CD4-positive, alpha-beta memory T cell (primary cell): ENCODE measurements at regions not wholly inside any gene's neighbourhood (a gene's known extent, or its start where the extent isn't known, plus 50 kb on each side); places are given as distances from the start of the nearest gene placed in this dataset.

ENCODE experiments used
- CTCF ChIA-PET: fragments of 350-600 bp; sonication (Branson Sonifier 250); formaldehyde crosslinking; loops from one replicate; lab custom pipeline; 2021; ENCODE audit warnings: inconsistent platforms; ENCODE audit not compliant: partially characterized antibody; lab: Charles Lee
- POLR2A ChIA-PET: fragments of 350-600 bp; sonication (Branson Sonifier 250); formaldehyde crosslinking; loops from one replicate; lab custom pipeline; 2021; ENCODE audit not compliant: partially characterized antibody; lab: Charles Lee
- DNase-seq, 5 donors: peaks; one replicate each; pipeline versions ENCODE4 v3.0.0 to v3.0.0-alpha.2; 2020 to 2022; ENCODE audit warnings: mixed read lengths in 1 of 5
- H3K27ac ChIP-seq: one replicate; pipeline ENCODE4 v1.7.0; 2013; ENCODE audit warnings: low read depth, low read length
- H3K27me3 ChIP-seq: 2 replicates; pipeline ENCODE4 v1.7.0; 2013; ENCODE audit warnings: mild to moderate bottlenecking, low read length, moderate library complexity; ENCODE audit not compliant: insufficient read depth
- H3K36me3 ChIP-seq: 2 replicates; pipeline ENCODE4 v1.7.0; 2013; ENCODE audit warnings: mild to moderate bottlenecking, low read length, moderate library complexity; ENCODE audit not compliant: insufficient read depth
- H3K4me1 ChIP-seq: 2 replicates; pipeline ENCODE4 v1.7.0; 2013; ENCODE audit warnings: mild to moderate bottlenecking, low read length, moderate library complexity; ENCODE audit not compliant: insufficient read depth
- H3K4me3 ChIP-seq, 2 donors: one replicate each; pipeline ENCODE4 v1.7.0; 2013; ENCODE audit warnings: low read length in 2 of 2, mild to moderate bottlenecking in 1 of 2
- H3K9me3 ChIP-seq, 2 donors: one replicate each; pipeline ENCODE4 v1.7.0; 2013; ENCODE audit warnings: low read length in 2 of 2, control low read depth in 1 of 2; ENCODE audit not compliant: control insufficient read depth in 1 of 2
- H3K27ac Mint-ChIP-seq, 7 donors: one replicate each; pipeline ENCODE4 v1.8.0; 2020 to 2021; ENCODE audit warnings: mixed read lengths in 7 of 7, mild to moderate bottlenecking in 6 of 7, inconsistent platforms in 3 of 7, moderate library complexity in 3 of 7
- H3K27me3 Mint-ChIP-seq, 2 donors: one replicate each; pipeline ENCODE4 v1.8.0; 2020 to 2021; ENCODE audit warnings: mixed read lengths in 2 of 2
- H3K36me3 Mint-ChIP-seq, 2 donors: one replicate each; pipeline ENCODE4 v1.8.0; 2020 to 2021; ENCODE audit warnings: mixed read lengths in 2 of 2, inconsistent platforms in 1 of 2, mild to moderate bottlenecking in 1 of 2
- H3K4me1 Mint-ChIP-seq, 4 donors: one replicate each; pipeline ENCODE4 v1.8.0; 2020 to 2021; ENCODE audit warnings: mixed read lengths in 4 of 4, mild to moderate bottlenecking in 1 of 4
- H3K4me3 Mint-ChIP-seq, 8 donors: one replicate each; pipeline ENCODE4 v1.8.0; 2020 to 2021; ENCODE audit warnings: mixed read lengths in 8 of 8, mild to moderate bottlenecking in 7 of 8, moderate library complexity in 6 of 8, inconsistent platforms in 3 of 8
- H3K9me3 Mint-ChIP-seq, 8 donors: one replicate each; pipeline ENCODE4 v1.8.0; 2020 to 2021; ENCODE audit warnings: mixed read lengths in 8 of 8, mild to moderate bottlenecking in 5 of 8, inconsistent platforms in 3 of 8, moderate library complexity in 1 of 8
- intact Hi-C: fragments of 100-400 bp; cut with micrococcal nuclease; formaldehyde crosslinking; loops from one replicate; pipeline ENCODE4 v1.15.1; 2023

GRCh38 chr3:90121326-90121725, 1013.9 kb downstream of the EPHA3 start:
- intact Hi-C loops = no loop called here
- no peak overlapping the region for H3K27ac Mint-ChIP-seq
- Histone ChIP-seq H3K4me3 (no peak overlapping the region), H3K27ac (no peak overlapping the region), H3K36me3 (no peaks in the 10 kb centered on the region), H3K9me3 (no peaks in the 10 kb centered on the region), H3K4me1 (no peaks in the 10 kb centered on the region), H3K27me3 (no peaks in the 10 kb centered on the region)
- H3K4me3 Mint-ChIP-seq = no peak overlapping the region
- no peaks in the 10 kb centered on the region for H3K4me1 Mint-ChIP-seq
- POLR2A ChIA-PET = no interaction called here
- H3K9me3 Mint-ChIP-seq = peaks cover 0 to 21% (median 8%) of the 10 kb centered on the region in 8 donors
- no peaks in the 10 kb centered on the region for H3K27me3 Mint-ChIP-seq
- no peaks in the 10 kb centered on the region for H3K36me3 Mint-ChIP-seq
- CTCF ChIA-PET = no interaction called here
- DNase-seq = no peak

GRCh38 chr3:90128391-90128790, 1021.0 kb downstream of the EPHA3 start:
- H3K36me3 Mint-ChIP-seq = no peaks in the 10 kb centered on the region
- Histone ChIP-seq H3K9me3 (no peaks in the 10 kb centered on the region), H3K27me3 (no peaks in the 10 kb centered on the region), H3K36me3 (no peaks in the 10 kb centered on the region), H3K27ac (no peak overlapping the region), H3K4me1 (no peaks in the 10 kb centered on the region), H3K4me3 (no peak overlapping the region)
- intact Hi-C loops = no loop called here
- no peak overlapping the region for H3K27ac Mint-ChIP-seq
- no peak for DNase-seq
- H3K4me3 Mint-ChIP-seq = no peak overlapping the region
- POLR2A ChIA-PET = no interaction called here
- H3K9me3 Mint-ChIP-seq = peaks cover 3 to 21% (median 8%) of the 10 kb centered on the region in 8 donors
- H3K4me1 Mint-ChIP-seq = no peaks in the 10 kb centered on the region
- CTCF ChIA-PET = no interaction called here
- H3K27me3 Mint-ChIP-seq = no peaks in the 10 kb centered on the region

DNA sequence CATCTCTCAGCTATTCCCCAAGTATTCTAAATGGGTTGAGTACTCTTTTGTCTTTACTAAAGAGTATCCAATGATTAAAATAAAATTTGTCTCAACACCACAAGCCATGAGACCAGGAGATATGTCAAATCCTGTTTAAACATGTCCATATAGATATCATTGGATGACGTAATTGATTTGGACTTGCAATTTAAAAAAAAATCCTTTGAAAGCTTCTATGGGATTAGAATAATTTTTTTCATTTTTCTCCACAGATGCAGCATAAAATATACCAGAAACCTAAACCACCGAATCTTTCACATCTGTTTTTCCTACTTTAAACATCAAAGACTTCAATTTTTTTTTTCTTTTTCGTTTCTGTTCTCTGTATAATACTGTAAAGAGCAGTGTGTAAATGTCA, 1022.3 kb downstream of the EPHA3 start:
- Mint-ChIP-seq H3K9me3 (peaks cover 3 to 20% (median 8%) of the 10 kb centered on the region in 8 donors), H3K27me3 (no peaks in the 10 kb centered on the region), H3K27ac (no peak overlapping the region), H3K36me3 (no peaks in the 10 kb centered on the region), H3K4me3 (no peak overlapping the region), H3K4me1 (no peaks in the 10 kb centered on the region)
- Histone ChIP-seq H3K27ac (no peak overlapping the region), H3K9me3 (no peaks in the 10 kb centered on the region), H3K36me3 (no peaks in the 10 kb centered on the region), H3K27me3 (no peaks in the 10 kb centered on the region), H3K4me3 (no peak overlapping the region), H3K4me1 (no peaks in the 10 kb centered on the region)
- ChIA-PET CTCF (no interaction called here), POLR2A (no interaction called here)
- DNase-seq = no peak
- intact Hi-C loops = no loop called here

DNA sequence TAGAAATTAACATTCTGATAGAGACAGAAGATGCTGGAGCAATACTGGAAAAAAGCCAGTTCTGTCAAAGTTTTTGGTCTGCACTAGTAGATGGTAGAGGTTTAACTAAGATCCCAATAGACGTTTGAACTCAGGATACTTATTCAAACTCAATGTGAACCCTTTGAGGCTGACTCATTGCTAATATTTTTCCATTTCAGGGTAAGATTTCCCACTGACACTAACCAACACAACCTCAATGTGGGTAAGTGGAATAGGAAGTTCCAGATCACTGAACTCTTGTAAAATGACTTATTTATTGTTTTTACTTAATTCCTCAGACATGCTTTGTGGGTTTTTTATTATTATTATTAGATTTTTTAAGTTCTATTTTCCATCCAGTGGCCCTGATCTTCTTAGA, 1024.8 kb downstream of the EPHA3 start:
- DNase-seq = no peak
- ChIA-PET POLR2A (no interaction called here), CTCF (no interaction called here)

DNA sequence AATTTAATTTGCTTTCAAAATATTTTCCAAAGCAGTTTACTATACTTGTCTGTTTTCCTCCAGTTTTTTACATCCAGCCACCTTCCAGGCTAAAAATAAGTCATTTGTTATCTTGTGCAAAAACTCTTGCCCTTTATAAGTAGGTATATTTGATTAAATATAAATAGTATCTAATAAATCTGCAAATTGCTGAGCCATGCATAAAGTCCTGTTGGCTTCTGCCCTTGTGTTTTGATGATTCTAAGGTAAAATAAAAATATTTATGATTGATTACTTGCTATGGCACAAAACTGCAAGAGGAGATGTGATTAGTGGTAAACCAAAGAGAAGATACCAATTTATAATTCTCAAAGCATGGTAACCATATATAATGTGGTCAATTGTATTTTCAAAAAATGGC, 1026.7 kb downstream of the EPHA3 start:
- Mint-ChIP-seq H3K4me3 (no peak overlapping the region), H3K27ac (no peak overlapping the region), H3K9me3 (peaks cover 0 to 21% (median 5%) of the 10 kb centered on the region in 8 donors), H3K4me1 (no peaks in the 10 kb centered on the region), H3K36me3 (no peaks in the 10 kb centered on the region), H3K27me3 (no peaks in the 10 kb centered on the region)
- POLR2A ChIA-PET = no interaction called here
- CTCF ChIA-PET = no interaction called here
- H3K4me3 ChIP-seq = no peak overlapping the region
- no peaks in the 10 kb centered on the region for H3K4me1 ChIP-seq
- DNase-seq = no peak
- no peaks in the 10 kb centered on the region for H3K36me3 ChIP-seq
- H3K27me3 ChIP-seq = no peaks in the 10 kb centered on the region
- intact Hi-C loops = no loop called here
- no peaks in the 10 kb centered on the region for H3K9me3 ChIP-seq
- H3K27ac ChIP-seq = no peak overlapping the region

More for the DNA sequence above, 1024.8 kb downstream of the EPHA3 start:
- no peaks in the 10 kb centered on the region for H3K27me3 Mint-ChIP-seq
- no peaks in the 10 kb centered on the region for H3K27me3 ChIP-seq
- H3K9me3 ChIP-seq = no peaks in the 10 kb centered on the region
- H3K4me3 Mint-ChIP-seq = no peak overlapping the region
- H3K9me3 Mint-ChIP-seq = peaks cover 0 to 23% (median 4%) of the 10 kb centered on the region in 8 donors
- H3K4me1 Mint-ChIP-seq = no peaks in the 10 kb centered on the region
- no peak overlapping the region for H3K27ac Mint-ChIP-seq
- H3K36me3 Mint-ChIP-seq = no peaks in the 10 kb centered on the region
- no peak overlapping the region for H3K4me3 ChIP-seq
- H3K27ac ChIP-seq = no peak overlapping the region
- no peaks in the 10 kb centered on the region for H3K36me3 ChIP-seq
- no peaks in the 10 kb centered on the region for H3K4me1 ChIP-seq
- intact Hi-C loops = no loop called here

DNA sequence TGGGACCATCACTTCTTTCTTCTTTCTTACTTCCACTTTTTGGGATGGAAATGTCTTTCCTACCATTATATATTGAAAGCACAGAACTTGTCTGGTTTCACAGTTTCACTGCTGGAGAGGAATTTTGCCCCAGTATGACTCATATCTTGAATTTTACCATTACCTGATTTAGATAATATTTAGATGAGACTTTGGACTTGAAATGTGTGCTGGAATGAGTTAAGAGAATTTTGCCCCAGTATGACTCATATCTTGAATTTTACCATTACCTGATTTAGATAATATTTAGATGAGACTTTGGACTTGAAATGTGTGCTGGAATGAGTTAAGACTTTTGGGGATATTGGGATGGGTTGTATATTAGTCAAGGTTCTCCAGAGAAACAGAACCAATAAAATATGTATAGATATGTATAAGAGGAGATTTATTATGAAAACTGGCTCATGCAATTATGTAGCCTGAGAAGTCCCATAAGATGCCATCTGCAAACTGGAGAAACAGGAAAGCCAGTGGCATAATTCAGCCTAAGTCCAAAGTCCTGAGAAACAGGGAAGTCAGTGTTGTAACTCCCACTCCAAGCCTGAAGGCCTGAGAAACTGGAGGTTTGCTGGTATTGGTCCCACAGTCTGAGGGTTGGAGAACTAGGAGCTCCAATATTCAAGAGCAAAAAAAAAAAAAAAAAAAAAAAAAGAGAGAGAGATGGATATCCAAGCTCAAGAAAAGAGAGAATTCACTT, 1029.2 kb downstream of the EPHA3 start:
- no peaks in the 10 kb centered on the region for H3K36me3 Mint-ChIP-seq
- peaks cover 0 to 22% (median 5%) of the 10 kb centered on the region in 8 donors for H3K9me3 Mint-ChIP-seq
- no peak overlapping the region for H3K27ac Mint-ChIP-seq
- no peak overlapping the region for H3K4me3 Mint-ChIP-seq
- POLR2A ChIA-PET = no interaction called here
- no peak for DNase-seq
- Histone ChIP-seq H3K4me1 (no peaks in the 10 kb centered on the region), H3K4me3 (no peak overlapping the region), H3K27me3 (no peaks in the 10 kb centered on the region), H3K36me3 (no peaks in the 10 kb centered on the region), H3K27ac (no peak overlapping the region), H3K9me3 (no peaks in the 10 kb centered on the region)
- H3K4me1 Mint-ChIP-seq = no peaks in the 10 kb centered on the region
- no peaks in the 10 kb centered on the region for H3K27me3 Mint-ChIP-seq
- intact Hi-C loops = no loop called here
- CTCF ChIA-PET = no interaction called here

DNA sequence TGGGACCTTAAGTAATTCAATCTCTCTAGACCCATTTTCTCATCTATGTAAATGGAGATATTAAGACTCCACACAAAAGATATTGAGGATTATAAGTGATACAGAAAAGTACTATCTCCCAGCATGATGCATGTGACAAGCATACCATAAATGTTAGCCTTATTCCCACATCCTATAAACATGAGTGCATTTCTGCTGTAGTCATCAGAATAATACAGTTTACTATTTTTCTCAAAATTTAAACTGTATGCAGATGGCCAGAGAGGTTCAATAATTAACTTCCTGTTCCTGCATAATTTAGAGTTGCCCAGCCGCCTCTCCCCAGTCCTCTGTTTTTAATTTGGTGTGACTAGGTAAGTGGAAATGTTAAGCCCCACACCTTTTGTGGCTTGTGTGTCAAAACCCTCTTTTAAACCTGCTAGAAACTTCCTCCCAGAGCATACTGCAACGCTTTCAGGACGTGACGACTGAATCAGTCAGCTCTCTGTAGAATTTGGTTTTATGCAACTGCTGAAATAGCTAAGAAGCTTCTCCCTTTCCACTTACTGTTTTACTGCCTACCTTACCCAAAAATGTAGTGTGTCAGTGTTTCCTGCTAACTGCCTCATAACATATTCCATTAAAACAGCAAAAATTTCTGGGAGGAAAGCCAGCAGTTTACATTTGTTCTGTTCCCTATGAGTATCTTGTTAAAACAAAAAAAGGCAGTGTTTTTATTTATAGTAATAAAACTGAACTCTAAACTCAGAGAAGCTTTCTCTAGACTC, 1037.9 kb downstream of the EPHA3 start:
- Mint-ChIP-seq H3K4me1 (no peaks in the 10 kb centered on the region), H3K27ac (no peak overlapping the region), H3K9me3 (peaks cover 0 to 15% (median 3%) of the 10 kb centered on the region in 8 donors), H3K27me3 (no peaks in the 10 kb centered on the region), H3K36me3 (no peaks in the 10 kb centered on the region), H3K4me3 (no peak overlapping the region)
- H3K4me1 ChIP-seq = no peaks in the 10 kb centered on the region
- no peak for DNase-seq
- no peak overlapping the region for H3K27ac ChIP-seq
- intact Hi-C loops = no loop called here
- ChIA-PET CTCF (no interaction called here), POLR2A (no interaction called here)
- no peaks in the 10 kb centered on the region for H3K9me3 ChIP-seq
- no peaks in the 10 kb centered on the region for H3K36me3 ChIP-seq
- no peak overlapping the region for H3K4me3 ChIP-seq
- H3K27me3 ChIP-seq = no peaks in the 10 kb centered on the region
